HG02588 (cell line): ENCODE measurements at regions not wholly inside any gene's neighbourhood (a gene's known extent, or its start where the extent isn't known, plus 50 kb on each side); places are given as distances from the start of the nearest gene placed in this dataset.

Experiments
- ATAC-seq: cut with Tn5 transposase; IDR thresholded peaks from one replicate; pipeline ENCODE4 v1.9.1; 2021; ENCODE audit warnings: mild to moderate bottlenecking, moderate library complexity; ENCODE audit not compliant: unreplicated experiment

DNA sequence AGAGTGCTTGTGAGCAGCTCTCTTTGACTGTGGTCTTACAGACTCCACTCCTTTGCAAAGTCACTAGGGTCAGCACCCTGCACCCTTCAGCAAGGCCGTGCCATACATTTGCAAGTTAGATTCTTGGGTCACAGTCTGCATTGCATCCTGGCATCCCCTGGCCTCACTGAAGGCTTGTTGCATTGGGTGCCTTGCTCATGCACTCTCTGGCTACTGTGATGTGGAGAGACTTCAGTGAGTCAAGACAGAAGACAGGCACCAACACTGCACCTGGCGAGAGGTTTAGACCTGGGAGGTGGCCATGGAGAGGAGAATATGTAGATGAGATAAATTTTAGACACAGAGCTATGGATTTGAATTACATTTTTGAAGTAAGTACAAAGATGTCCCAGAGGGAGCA lies 146.4 kb upstream of the COPS8 start:
- ATAC-seq: no peak

DNA sequence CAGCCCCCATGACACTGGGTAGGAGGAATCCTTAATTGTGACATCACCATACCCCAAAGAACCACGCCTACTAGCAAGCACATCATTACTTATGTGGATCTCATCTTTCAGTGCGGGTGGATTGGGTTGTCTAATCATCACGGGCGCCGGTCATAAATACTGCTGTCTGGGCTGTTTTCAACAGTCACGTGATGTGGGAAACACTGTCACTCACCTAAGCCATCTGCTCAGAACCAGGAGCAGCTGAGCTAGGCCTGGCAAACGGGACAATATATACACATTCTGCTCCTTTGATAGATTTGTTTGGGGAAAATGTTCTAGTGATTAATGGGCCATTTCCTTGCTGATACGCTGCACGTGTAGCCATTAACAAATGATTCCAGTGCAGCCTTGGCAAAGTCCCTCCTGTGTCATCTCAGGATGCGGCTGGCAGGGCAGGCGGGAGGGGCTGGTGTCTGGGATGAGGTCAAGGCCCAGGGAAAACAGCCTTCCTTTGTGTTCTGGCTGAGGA lies 145.9 kb upstream of the COPS8 start:
- ATAC-seq: no peak

DNA sequence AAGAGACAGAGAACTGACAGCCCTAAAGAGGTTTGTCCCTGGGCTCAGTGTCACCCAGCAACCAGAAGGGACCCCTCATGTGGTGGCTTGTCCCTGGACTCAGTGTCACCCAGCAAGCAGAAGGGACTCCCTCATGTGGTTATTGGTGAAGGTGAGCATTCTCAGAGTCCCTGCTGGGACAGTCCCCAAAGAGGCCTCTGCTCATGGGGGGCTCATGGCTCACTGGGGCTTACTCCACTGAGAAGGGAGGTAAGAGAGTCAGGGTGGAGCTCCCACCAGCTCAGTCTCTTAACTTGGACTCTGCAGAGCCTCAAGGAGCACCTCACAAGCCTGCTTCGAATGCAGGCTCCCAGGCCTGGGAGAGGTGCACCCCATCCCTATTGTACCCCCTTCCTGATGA lies 145.2 kb upstream of the COPS8 start:
- no peak for ATAC-seq

DNA sequence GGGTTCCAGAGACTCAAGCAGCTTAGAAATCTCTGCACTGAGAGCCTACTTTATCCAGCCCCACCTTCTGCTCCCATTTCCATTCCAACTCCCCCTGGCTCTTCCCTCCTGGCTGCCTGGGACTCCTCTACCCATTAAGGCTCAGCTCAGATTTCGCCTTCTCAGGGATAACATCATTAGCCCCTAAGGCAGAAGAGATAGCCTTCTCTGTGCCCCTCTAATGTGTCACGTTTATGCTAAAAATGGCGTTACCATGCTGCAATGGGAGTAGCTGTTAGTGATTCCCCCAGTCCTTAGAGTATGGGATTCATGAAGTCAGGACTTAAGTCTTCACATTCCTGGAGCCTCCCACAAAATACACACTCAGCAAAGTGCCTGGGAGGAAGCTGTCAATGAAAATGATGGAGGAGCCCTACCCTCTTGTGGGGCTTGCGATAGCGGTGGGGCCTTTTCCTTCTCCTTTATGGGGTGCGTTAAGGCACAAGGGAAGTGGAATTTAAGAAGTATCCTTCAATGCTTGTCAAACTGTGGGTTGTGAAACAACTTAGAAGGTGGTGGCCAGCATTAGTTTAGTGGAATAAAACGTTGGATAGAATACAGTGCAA lies 144.7 kb upstream of the COPS8 start:
- no peak for ATAC-seq

DNA sequence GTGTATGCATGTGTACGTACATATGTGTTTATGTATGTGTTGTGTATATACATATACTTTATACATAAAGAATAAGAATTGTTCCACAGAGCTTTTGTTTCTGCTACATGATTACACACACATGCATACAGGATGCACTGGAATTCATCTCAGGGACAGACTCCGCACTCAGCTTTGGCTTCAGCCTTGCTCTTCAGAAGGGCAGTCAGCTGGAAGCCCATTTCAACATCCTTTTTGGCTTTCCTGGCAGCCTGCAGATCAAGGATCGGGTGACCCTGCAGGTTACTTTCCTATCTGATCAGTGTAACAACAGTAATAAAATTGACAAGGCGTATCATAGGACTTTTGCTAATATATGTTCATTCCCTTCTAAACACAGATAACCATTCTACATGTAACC lies 144.1 kb upstream of the COPS8 start:
- ATAC-seq: no peak

DNA sequence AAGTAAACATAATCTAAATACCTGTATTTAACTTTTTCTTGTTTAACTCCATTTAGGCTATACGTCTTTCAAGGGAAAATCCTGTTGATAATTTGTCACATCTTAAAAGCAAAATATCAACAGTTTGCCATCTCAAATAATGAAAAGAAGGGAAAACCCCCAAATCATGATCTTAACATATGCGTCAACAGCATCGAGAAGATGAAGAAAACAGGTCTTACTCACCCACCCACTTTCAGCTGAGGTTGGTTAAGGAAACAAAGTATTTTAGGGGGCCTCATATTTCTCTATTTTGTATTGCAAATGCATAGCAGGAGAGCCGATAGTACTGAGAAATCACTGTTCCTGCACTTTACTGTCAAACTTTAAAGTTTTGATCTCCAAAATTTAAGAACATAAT lies 143.1 kb upstream of the COPS8 start:
- no peak for ATAC-seq

DNA sequence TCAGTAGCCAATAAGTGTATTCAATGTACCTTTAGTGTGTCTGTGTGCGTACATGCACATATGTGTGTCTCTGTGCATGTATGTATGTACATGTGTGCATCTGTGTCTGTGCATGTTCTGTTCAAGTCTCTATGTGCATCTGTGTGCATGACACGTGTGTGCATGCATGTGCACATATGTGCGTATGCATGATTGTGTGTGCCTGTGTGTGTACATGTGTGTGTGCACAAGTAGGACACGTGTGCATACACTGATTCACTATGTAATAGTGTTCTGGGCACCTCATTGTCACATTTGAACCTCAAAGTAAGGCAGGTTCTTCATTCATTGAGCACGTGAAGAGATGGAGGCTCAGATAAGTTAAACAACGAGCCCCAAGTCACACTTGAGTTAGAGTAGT lies 142.6 kb upstream of the COPS8 start:
- ATAC-seq: no peak

DNA sequence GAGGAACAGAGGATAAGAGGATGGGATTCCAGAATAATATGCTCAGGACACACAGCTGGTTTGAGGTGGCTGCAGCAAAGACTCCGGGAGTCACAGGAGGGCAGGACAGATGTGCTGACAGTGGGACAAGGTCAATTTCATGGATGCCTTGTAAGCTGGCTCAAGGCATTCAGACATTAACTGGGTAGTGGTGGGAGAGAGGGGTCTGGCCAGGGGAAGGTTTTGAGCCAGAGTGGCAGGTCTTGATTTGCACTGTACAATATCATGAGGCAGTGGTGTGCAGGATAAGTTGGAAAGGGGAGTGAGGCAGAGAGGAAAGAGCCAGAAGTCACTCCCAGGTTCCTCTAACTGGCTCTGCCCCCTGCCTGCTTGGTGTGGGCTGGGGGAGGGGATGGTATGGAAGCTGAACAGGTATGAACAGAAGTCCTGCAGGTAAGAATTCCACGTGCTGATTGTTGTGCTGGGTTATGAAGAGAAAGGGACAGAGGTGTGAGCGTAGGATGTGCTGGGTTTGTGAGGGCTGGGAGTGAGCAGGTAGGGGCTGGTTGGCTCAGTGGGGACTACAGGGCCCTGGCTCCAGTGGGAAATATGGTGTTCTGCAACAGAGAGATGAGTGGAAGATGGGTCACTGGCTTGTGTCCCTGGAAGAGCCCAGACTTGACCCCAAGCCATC lies 141.7 kb upstream of the COPS8 start:
- no peak for ATAC-seq

DNA sequence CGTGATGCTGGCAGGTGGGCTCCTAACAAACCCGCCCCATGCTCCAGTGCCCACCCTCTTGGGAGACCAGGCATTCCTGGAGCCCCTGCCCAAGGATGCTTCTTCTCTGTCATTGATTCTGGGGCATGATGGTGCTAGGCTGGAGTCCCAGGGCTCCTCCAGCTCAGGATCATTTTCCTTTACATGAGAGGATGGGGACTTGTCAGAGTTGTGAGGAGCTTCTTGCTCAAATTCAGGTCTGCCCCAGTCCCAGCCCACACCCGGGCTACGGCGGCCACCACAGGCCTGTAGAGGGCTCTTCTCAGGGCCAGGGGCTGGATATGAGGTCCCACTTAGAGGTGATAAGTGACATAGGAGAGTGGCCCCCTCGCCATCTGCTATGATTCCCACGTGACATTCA lies 141.1 kb upstream of the COPS8 start:
- no peak for ATAC-seq

DNA sequence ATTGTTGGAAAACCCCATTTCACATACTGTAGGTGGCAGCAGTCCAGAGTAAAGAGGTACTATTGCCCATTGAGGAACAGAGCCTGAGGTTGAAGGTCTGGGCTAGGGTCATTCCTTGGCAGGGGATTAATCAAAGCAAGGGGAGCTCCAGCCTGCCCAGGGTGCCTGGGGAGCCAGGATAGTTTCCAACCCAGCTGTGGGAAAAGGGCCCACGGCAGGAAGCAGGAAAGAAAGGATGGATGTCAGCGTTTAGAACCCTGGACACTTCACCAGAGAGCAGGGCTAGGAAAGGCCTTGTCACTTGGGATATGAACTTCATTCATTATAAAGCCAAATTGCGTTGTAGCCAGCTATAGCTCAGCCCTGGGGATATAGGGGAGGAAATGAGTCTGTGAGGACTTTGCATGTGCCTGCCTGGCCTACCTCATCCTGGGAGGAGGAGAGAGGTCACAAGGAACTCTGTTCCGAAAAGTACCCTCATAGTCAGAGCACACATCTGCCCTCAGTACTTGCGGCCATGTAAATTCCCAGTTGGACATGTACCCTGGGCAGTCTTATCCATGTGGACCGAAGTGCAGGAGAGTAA lies 140.2 kb upstream of the COPS8 start:
- no peak for ATAC-seq

DNA sequence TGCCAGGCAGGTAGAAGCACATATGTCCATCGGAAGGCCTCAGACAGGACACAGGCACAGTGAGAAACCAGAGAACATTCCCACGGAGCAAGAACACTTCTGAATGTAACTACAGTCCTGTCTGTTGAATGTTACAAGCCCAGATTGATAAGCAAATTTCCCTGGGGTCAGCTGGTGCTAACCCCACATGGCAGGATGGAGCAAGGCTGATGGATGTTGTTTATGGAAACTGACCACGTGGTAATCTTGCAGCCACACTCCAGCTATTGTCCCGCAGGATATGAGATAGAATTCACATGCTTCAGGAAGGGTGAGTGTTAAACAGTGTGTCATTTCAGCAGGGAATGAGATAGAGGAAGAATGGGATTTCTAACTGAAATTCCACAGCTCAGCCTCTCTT lies 138.8 kb upstream of the COPS8 start:
- ATAC-seq: no peak

DNA sequence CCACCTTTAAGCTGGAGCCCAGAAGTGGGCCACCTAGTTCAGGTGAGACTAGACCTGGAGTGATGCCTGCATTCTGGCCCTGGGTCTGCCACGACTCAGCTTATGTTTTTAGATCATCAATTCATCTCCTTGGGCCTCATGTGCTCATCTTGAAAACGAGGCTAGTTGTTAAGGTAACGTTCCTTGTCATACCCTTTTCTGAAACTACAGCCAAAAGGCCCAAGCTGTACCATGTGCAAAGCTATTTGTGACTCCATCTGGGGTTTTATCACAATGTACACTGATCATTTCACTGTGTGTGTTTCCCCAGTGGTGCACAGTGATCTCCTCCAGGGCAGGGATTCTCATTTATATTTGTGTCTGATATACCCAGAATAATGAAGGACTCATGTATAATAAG lies 138.4 kb upstream of the COPS8 start:
- no peak for ATAC-seq

DNA sequence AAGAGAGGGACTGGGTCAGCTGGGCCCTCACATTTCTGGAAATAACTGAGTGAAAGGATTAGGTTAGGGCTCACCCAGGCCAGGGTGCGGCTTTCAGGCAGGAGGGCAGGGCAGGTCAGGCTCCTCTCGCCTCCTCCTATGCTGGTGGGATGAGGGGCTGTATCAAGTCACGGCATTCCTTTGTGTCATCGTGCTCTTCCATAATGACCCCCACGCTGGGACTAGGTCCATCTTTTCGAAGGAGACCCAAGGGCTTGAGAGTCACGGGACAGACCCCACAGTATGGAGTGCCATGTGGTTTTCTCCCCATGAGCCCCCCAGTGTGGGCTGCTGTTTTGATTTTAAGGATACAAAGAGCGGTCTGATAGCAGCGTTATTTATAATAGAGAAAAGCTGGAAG lies 137.8 kb upstream of the COPS8 start:
- no peak for ATAC-seq

DNA sequence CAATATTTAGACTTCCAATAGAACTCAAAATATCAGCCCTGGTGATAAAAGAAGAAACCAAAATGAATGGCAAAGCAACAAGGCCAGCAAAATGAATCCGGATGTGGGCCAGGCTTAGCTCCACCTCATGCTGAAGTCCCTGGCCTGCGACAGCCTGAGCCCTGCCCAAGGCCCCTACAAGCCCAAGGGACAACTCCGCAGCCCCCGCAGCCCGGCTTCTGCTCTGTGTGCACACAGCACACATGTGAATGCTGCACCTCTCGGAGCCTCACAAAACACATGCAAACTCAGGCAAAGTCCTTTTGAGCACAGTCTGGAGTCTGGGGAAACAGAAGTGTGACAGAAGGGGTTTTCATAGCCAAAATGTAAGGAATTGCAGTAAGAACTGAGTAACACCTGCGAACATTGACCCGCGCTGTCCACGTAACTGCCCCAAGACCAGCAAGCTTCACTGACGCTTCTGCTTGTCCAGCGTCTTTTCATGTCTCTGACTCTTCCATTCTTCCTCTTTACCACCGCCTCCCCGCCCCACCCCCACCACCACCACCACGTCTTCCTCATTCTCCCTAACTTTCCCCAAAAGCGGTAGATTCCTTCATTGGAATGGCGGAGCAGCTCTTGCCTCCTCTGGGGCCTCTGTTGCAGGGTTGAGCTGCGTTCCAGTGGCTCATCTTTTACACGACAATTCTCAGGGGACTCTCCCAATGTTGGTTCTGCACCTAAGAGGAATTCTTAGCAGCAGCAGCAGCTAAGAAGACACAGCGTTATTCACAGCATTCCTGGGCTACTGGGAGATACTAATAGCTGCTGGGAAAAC lies 136.4 kb upstream of the COPS8 start:
- no peak for ATAC-seq

DNA sequence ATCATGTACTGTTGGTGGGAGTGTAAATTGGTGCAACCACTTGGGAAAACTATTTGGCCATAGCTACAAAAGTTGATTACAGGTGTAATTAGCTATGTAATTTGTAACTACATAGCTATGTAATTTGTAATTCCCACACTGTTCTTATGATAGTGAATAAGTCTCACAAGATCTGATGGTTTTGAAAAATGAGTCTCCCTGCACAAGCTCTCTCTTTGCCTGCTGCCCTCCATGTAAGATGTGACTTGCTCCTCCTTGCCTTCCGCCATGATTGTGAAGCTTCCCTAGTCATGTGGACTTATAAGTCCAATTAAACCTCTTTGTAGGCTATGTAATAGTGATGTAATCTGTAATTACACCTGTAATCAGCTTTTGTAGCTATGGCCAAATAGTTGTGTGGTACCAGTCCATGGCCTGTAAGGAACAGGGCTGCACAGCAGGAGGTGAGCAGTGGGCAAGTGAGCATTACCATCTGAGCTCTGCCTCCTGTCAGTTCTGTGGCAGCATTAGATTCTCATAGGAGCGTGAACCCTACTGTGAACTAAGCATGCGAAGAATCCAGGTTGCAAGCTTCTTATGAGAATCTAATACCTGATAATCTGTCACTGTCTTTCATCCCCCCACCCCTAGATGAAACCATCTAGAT lies 133.7 kb upstream of the COPS8 start:
- ATAC-seq: no peak

DNA sequence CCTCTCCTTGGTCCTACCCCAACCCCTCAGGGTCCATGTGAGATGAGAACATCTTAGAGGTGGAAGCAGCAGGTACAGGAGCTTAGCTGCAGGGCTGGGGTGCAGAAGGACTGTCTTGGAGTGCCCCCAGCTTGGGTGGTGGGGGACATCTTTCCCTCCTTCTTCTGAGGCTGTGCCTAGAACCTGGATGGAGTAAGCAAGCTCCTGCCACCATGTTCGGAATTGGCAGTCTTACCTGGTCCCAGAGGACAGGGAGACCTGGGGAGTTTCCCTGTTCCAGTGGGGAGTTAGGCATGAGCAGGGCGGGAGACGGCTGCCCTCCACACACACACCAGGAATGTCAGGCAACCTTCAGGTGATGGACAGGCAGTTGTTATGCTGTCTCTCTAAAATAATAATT lies 131.0 kb upstream of the COPS8 start:
- ATAC-seq: no peak

DNA sequence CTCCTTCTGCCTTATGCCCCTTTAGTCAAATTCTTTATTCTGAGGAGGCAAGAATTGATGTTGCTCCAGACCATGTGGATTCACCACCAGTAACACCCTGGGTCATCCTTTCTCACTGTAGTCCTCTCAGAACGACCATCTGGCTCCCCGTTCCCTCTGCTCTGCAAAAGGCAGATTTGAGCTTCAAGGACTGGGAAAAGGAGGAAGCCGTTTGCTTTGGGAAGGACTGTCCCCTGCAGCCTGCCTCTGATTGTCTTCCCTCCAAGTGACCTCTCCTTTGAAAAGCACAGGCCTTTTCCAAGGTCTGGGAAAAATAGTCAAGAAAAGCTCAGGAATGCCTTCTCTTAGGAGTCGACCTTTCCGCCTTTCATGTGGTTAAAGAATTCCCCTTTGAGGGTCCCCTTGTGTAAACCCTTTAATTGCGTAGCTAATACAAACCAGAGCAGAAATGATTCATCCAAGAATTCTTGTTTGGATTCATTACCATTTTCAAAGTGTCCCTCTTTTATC lies 130.1 kb upstream of the COPS8 start:
- no peak for ATAC-seq

DNA sequence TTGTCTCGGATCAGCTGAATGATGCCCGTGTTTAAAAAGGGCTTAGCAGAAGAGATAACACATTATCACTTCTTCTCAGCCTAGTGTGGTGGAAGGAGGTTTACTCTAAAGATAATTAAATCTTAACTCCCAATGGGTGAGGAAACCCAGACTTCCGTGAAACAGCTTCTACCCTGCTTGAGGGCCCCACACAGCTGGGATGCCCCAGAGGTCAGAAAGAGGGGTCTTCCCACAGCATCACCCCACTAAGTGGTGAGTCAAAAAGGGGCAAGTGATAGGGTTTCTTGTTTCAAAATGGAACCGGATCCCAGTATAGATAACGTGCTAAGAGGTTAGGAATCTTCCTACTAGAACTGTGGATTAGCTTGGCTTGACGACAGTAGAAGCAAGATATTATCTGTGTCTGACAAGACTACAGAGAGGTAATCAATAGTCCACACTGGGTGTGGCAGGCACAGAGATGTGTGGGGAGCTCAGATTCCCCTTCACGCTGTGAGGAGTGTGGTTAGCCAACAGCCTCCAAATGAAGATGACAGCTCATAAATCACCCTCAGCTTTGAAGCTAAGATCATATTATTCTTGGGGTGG lies 129.6 kb upstream of the COPS8 start:
- ATAC-seq: no peak

DNA sequence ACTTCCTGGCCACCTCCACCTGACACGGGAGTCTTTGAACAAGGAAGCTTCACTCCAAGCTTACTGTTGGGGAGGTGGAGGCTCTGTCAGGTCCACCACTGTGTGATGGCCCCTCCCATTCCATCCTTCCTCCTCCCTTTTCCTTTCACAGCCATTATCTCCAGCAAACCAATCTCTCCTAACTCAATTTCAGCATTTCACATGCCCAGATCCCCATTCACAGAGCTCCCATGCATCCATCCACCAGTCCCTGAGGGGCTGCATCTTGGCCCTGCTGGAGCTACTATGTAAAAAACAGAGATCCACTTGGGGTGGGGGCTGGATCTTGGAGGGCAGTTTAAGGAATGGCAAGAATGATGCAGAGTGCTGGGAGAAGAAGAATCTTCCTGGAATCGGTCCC lies 129.0 kb upstream of the COPS8 start:
- no peak for ATAC-seq

DNA sequence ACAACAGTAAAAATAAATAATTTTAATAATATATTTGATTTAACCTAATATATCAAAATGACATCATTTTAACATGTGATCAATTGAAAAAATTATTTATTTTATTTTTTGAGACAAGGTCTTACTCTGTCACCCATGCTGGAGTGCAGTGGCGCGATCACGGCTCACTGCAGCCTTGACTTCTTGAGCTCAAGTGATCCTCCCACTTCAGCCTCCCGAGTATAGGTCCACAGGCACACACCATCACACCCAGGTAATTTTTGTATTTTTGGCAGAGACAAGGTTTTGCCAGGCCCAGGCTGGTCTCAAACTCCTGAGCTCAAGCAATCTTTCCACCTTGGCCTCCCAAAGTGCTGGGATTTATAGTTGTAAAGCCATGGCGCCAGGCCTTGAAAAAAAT lies 126.7 kb upstream of the COPS8 start:
- ATAC-seq: no peak

DNA sequence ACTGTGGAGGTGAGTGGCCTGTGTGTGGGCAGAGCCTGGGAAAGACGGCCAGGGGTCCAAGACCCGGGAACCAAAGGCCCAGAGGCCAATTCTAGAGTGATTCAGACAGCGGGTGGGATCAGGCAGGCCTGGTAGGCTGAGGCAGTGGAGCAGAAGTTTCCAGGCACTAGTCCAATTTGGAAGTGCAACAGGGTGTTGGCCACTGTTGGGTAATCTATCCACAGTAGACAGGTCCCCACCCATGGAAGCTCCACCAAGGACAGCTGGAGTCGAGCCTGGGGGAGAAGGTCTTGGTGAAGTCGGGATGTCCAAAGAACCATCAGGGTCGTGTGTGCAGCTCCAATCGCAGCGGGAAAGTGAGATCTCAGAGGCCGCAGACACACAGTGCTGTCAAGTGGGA lies 125.8 kb upstream of the COPS8 start:
- no peak for ATAC-seq
